ENCODE measurements at regions not wholly inside any gene's neighbourhood (a gene's known extent, or its start where the extent isn't known, plus 50 kb on each side); places are given as distances from the start of the nearest gene placed in this dataset.

DNA sequence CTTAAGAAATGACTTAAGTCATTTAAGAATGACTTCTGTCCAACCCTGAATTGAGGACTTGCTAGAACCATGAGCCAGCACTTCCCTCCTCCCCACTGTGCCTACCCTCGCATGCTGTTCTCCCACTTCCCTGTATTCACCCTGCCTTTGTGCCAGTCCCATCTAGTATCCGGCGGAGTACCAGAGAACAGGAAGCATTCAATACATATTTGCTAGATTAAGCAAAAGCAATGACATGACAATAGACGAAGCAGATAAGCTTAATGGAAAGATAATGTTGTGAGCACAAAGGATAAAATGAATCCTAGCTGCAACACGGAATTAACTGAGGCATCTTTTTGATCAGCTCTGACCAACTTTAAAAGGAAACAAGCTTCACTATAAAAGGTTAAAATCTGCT lies 328.5 kb downstream of the TDRD15 start:
- Histone ChIP-seq H3K4me1 (ENCODE audit: control insufficient read depth, insufficient read depth, low read length) (no peaks in the 10 kb centered on the region), H3K27me3 (ENCODE audit: control insufficient read depth, insufficient read depth, low read length) (no peaks in the 10 kb centered on the region), H3K9ac (ENCODE audit: low read depth, low read length) (no peak overlapping the region), H3K36me3 (ENCODE audit: insufficient read depth, low read length) (no peaks in the 10 kb centered on the region), H3K4me3 (ENCODE audit: low read length) (no peak overlapping the region), H3K9me3 (replicated peaks; ENCODE audit: low read length) (no peaks in the 10 kb centered on the region), H3K4me2 (ENCODE audit: low read length) (no peak overlapping the region)

DNA sequence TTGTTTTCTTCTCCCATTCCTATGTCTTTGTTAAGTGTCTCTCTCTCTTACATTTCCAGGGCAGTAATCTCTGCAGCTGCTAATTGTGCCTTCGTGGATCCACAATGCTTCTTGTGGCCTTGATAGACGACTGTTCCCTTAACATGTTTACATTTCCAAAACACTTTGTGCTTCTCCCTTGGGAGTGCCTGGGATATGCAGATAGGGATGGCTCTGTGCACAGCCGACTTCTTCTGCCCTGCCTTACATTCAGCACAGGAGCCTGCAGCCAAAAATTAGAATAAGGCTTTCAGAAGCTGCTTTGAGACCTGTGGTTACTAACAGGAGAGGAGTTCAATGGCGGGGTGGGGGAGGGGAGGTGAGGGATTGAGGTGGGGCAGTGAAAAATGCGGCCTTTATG lies 328.9 kb downstream of the TDRD15 start:
- Histone ChIP-seq H3K36me3 (ENCODE audit: insufficient read depth, low read length) (no peaks in the 10 kb centered on the region), H3K27me3 (ENCODE audit: control insufficient read depth, insufficient read depth, low read length) (no peaks in the 10 kb centered on the region), H3K4me3 (ENCODE audit: low read length) (no peak overlapping the region), H3K4me1 (ENCODE audit: control insufficient read depth, insufficient read depth, low read length) (no peaks in the 10 kb centered on the region), H3K9ac (ENCODE audit: low read depth, low read length) (no peak overlapping the region), H3K4me2 (ENCODE audit: low read length) (no peak overlapping the region), H3K9me3 (replicated peaks; ENCODE audit: low read length) (no peaks in the 10 kb centered on the region)

DNA sequence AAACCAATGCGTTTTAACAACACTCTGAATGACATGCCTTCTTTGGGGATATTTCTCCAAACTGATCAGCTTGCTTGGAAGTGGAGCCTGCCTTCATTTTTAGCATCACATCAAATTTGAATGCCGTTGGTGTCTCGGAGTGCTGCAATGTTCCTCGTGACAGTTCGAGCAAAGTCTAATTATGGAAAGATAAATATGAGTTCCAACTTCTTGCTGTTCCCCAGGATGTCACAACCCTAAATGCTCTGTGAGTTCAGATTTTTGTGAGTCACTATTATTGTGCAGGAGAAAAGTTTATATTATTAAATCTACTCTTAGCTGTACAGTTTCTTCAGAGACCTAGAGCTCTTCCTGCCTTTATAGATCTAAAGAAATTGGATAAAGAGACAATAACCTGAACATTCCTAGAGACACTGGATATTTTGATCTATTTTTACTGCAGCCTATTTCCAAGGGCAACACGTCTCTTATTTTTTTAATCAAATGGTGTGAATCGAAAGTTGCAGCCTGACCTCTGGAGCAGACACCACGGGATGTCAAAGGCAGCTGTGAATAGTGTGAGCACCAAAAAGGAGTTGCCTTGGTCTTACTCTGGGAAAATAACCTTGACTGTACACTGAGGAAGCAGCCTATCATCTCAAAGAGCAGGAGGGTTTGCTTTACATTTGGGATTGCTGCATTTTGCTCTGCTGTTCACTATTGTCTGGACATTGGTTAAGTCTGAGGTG lies 330.1 kb downstream of the TDRD15 start:
- Histone ChIP-seq H3K4me1 (ENCODE audit: control insufficient read depth, insufficient read depth, low read length) (no peaks in the 10 kb centered on the region), H3K4me3 (ENCODE audit: low read length) (no peak overlapping the region), H3K9me3 (replicated peaks; ENCODE audit: low read length) (no peaks in the 10 kb centered on the region), H3K27me3 (ENCODE audit: control insufficient read depth, insufficient read depth, low read length) (no peaks in the 10 kb centered on the region), H3K36me3 (ENCODE audit: insufficient read depth, low read length) (no peaks in the 10 kb centered on the region), H3K4me2 (ENCODE audit: low read length) (no peak overlapping the region), H3K9ac (ENCODE audit: low read depth, low read length) (no peak overlapping the region)

DNA sequence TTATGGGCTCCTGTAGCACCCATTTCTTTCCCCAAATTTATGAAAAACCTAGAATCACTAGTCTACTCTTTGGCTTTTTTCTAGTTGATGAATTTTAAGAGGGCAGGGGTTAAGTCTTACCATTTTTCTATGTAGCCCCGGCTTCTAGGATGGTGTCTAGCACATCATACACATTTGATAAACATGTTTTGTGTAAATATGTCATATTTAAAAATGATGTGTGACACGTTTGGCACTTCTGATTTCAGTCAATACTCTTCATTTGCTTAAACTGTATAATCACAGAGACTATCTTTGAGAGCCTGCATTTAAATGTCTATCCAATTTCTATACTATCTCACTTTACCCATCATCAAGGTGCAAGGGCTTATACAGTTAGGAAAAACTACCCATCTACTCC lies 331.1 kb downstream of the TDRD15 start:
- no peak overlapping the region for H3K9ac ChIP-seq (ENCODE audit: low read depth, low read length)
- H3K36me3 ChIP-seq (ENCODE audit: insufficient read depth, low read length), result no peaks in the 10 kb centered on the region
- H3K4me3 ChIP-seq (ENCODE audit: low read length), result no peak overlapping the region
- H3K27me3 ChIP-seq (ENCODE audit: control insufficient read depth, insufficient read depth, low read length), result no peaks in the 10 kb centered on the region
- H3K9me3 ChIP-seq (replicated peaks; ENCODE audit: low read length), result no peaks in the 10 kb centered on the region
- H3K4me1 ChIP-seq (ENCODE audit: control insufficient read depth, insufficient read depth, low read length), result no peaks in the 10 kb centered on the region
- no peak overlapping the region for H3K4me2 ChIP-seq (ENCODE audit: low read length)

DNA sequence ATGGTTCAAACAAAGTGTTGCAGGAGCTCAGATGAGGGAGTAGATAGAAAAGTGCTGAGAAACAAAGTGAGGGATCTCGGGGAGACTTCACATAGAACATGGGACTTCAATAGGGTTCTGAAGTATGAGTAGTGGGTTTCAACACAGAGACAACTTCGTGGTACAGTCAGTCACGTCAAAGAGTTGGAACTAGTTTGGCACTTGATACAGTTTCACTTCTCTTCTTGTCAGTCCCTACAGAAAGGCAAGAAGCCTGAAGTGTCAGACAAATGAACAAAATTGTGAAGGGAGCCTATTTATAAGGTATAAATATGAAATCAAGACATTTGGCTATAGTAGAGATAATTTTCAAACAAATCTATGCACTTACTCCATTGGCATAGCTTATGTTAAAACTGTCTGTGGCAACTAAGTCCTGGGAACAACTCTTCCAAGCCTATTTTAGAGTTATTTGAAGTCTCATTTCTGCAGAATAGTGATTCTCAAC lies 338.0 kb downstream of the TDRD15 start:
- H3K27me3 ChIP-seq (ENCODE audit: control insufficient read depth, insufficient read depth, low read length), result no peaks in the 10 kb centered on the region
- no peaks in the 10 kb centered on the region for H3K4me1 ChIP-seq (ENCODE audit: control insufficient read depth, insufficient read depth, low read length)
- no peak overlapping the region for H3K4me2 ChIP-seq (ENCODE audit: low read length)
- peaks cover 4% of the 10 kb centered on the region for H3K9me3 ChIP-seq (replicated peaks; ENCODE audit: low read length)
- no peak overlapping the region for H3K9ac ChIP-seq (ENCODE audit: low read depth, low read length)
- no peaks in the 10 kb centered on the region for H3K36me3 ChIP-seq (ENCODE audit: insufficient read depth, low read length)
- H3K4me3 ChIP-seq (ENCODE audit: low read length), result no peak overlapping the region

DNA sequence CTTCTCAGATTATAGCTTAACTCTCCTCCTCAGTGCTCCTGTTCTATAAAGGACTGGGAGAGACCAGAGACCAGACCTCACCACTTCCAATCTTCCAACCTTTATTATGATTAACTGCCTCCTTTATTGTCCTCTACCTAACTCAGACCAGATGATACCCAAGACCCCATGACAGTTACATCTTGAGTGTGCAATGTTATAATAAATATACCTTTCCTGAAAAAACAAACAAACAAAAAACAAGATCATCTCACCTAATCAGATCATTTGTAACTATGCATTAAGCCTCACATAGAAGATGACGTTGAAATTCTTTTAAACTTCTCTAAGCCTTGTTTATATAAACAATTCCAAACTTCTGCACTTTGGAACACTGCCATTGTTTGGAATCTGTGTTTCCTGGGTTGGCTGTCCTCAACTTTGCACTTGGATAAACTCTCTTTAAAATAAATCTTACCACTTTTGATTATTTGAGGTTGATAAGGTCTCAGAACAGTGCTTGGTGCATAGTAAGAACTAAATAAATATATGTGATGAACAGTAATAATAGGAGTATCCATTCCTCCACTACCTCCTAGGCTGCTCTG lies 342.7 kb downstream of the TDRD15 start:
- no peaks in the 10 kb centered on the region for H3K36me3 ChIP-seq (ENCODE audit: insufficient read depth, low read length)
- no peaks in the 10 kb centered on the region for H3K4me1 ChIP-seq (ENCODE audit: control insufficient read depth, insufficient read depth, low read length)
- H3K4me3 ChIP-seq (ENCODE audit: low read length), result no peak overlapping the region
- H3K4me2 ChIP-seq (ENCODE audit: low read length), result no peak overlapping the region
- no peaks in the 10 kb centered on the region for H3K27me3 ChIP-seq (ENCODE audit: control insufficient read depth, insufficient read depth, low read length)
- peaks cover 8% of the 10 kb centered on the region for H3K9me3 ChIP-seq (replicated peaks; ENCODE audit: low read length)
- H3K9ac ChIP-seq (ENCODE audit: low read depth, low read length), result no peak overlapping the region

DNA sequence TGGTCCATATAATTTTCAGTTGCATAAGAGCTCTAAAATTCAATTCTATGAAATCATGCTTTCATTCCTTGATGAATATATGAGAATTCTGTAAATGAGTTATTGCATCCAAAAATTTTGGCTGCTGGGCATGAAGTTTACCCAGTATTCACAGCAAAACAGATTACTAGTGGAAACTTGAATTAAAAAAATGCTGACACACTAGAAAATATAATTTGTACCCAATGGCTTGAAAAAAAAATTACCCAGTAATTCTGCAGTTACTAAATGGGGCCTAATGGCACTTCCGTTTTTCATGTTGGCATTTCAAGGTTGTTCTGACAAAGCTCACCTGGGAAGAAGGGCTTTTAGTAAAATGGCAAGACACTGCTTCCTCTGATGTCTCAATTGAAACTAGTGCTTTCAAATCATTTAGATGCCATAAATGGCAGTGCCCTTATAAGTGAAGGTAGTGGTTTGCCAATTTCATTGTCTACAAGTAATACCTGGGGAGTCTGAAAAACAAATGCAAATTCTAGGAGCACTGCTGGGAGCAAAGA lies 343.6 kb downstream of the TDRD15 start:
- H3K9ac ChIP-seq (ENCODE audit: low read depth, low read length), result no peak overlapping the region
- no peaks in the 10 kb centered on the region for H3K27me3 ChIP-seq (ENCODE audit: control insufficient read depth, insufficient read depth, low read length)
- no peak overlapping the region for H3K4me3 ChIP-seq (ENCODE audit: low read length)
- H3K9me3 ChIP-seq (replicated peaks; ENCODE audit: low read length), result peaks cover 8% of the 10 kb centered on the region
- H3K36me3 ChIP-seq (ENCODE audit: insufficient read depth, low read length), result no peaks in the 10 kb centered on the region
- H3K4me2 ChIP-seq (ENCODE audit: low read length), result no peak overlapping the region
- no peaks in the 10 kb centered on the region for H3K4me1 ChIP-seq (ENCODE audit: control insufficient read depth, insufficient read depth, low read length)

DNA sequence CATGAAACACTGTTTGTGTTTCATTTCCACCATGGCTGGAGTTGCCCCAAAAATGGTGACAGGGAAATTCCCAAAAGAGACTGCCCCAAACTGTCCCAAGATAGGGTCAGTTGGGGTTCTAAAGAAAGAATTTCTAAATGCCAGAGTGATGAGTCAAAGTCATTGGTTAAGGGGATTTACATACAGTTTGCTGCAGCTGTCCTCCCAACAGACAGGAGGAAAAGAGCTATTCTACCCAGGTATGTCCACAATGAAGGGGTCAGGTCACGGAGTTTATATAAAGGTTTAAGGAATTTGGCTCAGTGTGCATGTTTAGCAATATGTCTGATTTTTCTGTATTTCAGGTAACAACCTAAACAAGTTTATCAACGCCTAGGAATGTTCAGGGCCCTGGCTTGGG lies 344.1 kb downstream of the TDRD15 start:
- Histone ChIP-seq H3K4me2 (ENCODE audit: low read length) (no peak overlapping the region), H3K4me3 (ENCODE audit: low read length) (no peak overlapping the region), H3K9ac (ENCODE audit: low read depth, low read length) (no peak overlapping the region), H3K9me3 (replicated peaks; ENCODE audit: low read length) (peaks cover 8% of the 10 kb centered on the region), H3K27me3 (ENCODE audit: control insufficient read depth, insufficient read depth, low read length) (no peaks in the 10 kb centered on the region), H3K4me1 (ENCODE audit: control insufficient read depth, insufficient read depth, low read length) (no peaks in the 10 kb centered on the region), H3K36me3 (ENCODE audit: insufficient read depth, low read length) (no peaks in the 10 kb centered on the region)

DNA sequence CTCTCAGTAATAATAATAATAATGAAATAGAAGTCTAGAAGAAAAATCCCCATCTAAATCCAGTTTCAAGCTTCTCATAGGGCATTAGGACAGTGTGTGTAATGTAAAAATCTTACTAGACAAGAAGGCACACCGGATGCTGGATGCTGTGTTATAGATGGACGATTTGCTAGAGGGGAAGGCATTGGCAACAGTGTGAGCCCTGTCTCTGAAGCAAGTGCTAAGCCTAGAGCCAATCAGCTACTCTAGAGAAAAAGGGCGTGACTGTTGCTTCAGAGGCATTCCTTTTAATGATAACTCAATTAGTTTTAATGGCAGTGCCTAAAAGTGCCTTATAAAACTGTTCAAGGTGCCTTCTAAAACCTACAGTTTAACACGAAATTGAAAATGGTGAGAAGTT lies 344.9 kb downstream of the TDRD15 start:
- no peak overlapping the region for H3K9ac ChIP-seq (ENCODE audit: low read depth, low read length)
- H3K4me1 ChIP-seq (ENCODE audit: control insufficient read depth, insufficient read depth, low read length), result no peaks in the 10 kb centered on the region
- no peak overlapping the region for H3K4me3 ChIP-seq (ENCODE audit: low read length)
- H3K36me3 ChIP-seq (ENCODE audit: insufficient read depth, low read length), result no peaks in the 10 kb centered on the region
- H3K9me3 ChIP-seq (replicated peaks; ENCODE audit: low read length), result peaks cover 8% of the 10 kb centered on the region
- no peaks in the 10 kb centered on the region for H3K27me3 ChIP-seq (ENCODE audit: control insufficient read depth, insufficient read depth, low read length)
- no peak overlapping the region for H3K4me2 ChIP-seq (ENCODE audit: low read length)

DNA sequence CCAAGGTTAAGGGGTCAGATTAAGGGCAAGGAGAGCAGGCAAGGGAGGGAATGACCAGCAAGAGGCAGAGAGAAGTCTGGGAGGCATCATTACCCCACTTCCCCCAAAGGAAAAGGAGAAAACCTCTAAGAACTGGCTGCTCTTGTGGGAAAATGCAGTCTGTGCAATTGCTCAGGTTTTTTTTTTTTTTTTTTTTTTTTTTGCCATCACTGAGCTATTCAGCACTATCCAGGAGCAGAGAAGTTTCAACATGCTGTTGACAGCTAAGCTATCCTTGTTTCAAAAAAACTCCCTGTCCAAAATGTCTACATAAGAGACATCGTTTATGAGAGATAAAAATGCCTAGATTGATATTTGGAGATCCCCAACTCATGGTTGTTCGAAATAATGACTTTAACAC lies 345.4 kb downstream of the TDRD15 start:
- Histone ChIP-seq H3K27me3 (ENCODE audit: control insufficient read depth, insufficient read depth, low read length) (no peaks in the 10 kb centered on the region), H3K9me3 (replicated peaks; ENCODE audit: low read length) (peaks cover 8% of the 10 kb centered on the region), H3K9ac (ENCODE audit: low read depth, low read length) (no peak overlapping the region), H3K36me3 (ENCODE audit: insufficient read depth, low read length) (no peaks in the 10 kb centered on the region), H3K4me2 (ENCODE audit: low read length) (no peak overlapping the region), H3K4me1 (ENCODE audit: control insufficient read depth, insufficient read depth, low read length) (no peaks in the 10 kb centered on the region), H3K4me3 (ENCODE audit: low read length) (no peak overlapping the region)

DNA sequence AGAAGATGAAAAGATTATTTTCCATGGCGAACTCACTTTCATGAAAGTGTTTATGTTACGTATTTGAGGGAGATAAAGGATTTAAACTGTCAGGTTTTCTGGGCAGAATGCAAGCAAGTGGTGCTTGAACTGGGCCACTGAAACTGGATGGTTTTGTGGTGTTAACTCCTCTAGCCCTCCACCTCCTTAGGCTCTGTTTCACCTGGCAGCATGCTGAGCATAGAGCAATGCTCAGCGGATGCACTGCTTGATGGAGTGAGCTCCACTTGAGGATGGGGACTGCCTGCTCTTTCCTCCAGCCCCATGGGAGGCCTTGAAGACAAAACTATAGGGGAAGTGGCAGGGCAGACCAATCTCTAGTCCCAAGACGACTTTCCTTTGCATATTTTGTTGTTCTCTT lies 345.8 kb downstream of the TDRD15 start:
- no peak overlapping the region for H3K4me3 ChIP-seq (ENCODE audit: low read length)
- peaks cover 8% of the 10 kb centered on the region for H3K9me3 ChIP-seq (replicated peaks; ENCODE audit: low read length)
- no peaks in the 10 kb centered on the region for H3K36me3 ChIP-seq (ENCODE audit: insufficient read depth, low read length)
- no peak overlapping the region for H3K4me2 ChIP-seq (ENCODE audit: low read length)
- no peaks in the 10 kb centered on the region for H3K27me3 ChIP-seq (ENCODE audit: control insufficient read depth, insufficient read depth, low read length)
- no peaks in the 10 kb centered on the region for H3K4me1 ChIP-seq (ENCODE audit: control insufficient read depth, insufficient read depth, low read length)
- H3K9ac ChIP-seq (ENCODE audit: low read depth, low read length), result no peak overlapping the region

DNA sequence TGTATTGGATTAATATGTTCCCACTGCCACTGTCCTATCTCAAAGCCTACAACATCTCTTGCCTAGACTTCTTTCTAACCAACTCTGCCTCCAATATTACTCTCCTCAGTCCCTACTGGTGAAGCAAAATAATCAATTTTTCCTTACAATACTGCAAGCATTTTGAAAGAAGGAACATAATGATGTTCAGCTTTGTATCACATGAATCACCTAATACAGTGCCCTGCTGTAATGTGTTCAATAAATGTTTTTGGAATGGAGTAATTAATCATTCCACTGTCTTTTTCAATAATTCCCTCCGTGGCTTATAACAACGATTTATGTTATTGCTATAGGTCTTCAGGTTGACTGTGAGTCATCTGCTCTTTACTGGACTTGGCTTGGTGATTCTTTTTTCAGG lies 356.4 kb downstream of the TDRD15 start:
- Histone ChIP-seq H3K27me3 (ENCODE audit: control insufficient read depth, insufficient read depth, low read length) (no peaks in the 10 kb centered on the region), H3K9me3 (replicated peaks; ENCODE audit: low read length) (no peaks in the 10 kb centered on the region), H3K4me3 (ENCODE audit: low read length) (no peak overlapping the region), H3K9ac (ENCODE audit: low read depth, low read length) (no peak overlapping the region), H3K4me1 (ENCODE audit: control insufficient read depth, insufficient read depth, low read length) (no peaks in the 10 kb centered on the region), H3K36me3 (ENCODE audit: insufficient read depth, low read length) (no peaks in the 10 kb centered on the region), H3K4me2 (ENCODE audit: low read length) (no peak overlapping the region)

Measured in skeletal muscle satellite cell (primary cell).